Hematopoietic multipotent progenitor cell treated with erythropoietin and hydrocortisone succinate and interleukin-3 and kit ligand, for 15 days (in vitro differentiated cells): ENCODE measurements at regions not wholly inside any gene's neighbourhood (a gene's known extent, or its start where the extent isn't known, plus 50 kb on each side); places are given as distances from the start of the nearest gene placed in this dataset.
"Not testable (repeated sequence)": the region's sequence is repeated elsewhere in the genome, so short reads cannot be mapped to it uniquely, and the experiment has no call there.

Experiments
- DNase-seq: peaks from one replicate; pipeline ENCODE4 v3.0.0-alpha.2; 2015; ENCODE audit warnings: low spot score

- DNase-seq = no peak
Measured at GRCh38 chr10:3874990-3875841, 90.2 kb upstream of the KLF6 start.

GRCh38 chr10:3874610-3874989 is 89.6 kb upstream of the KLF6 start:
- not testable (repeated sequence) for DNase-seq

- DNase-seq = peak; percentile 26
Measured at GRCh38 chr10:3873728-3874461, 88.9 kb upstream of the KLF6 start.

GRCh38 chr10:3872712-3873329 is 87.8 kb upstream of the KLF6 start:
- no peak for DNase-seq

GRCh38 chr10:3871424-3871996 is 86.5 kb upstream of the KLF6 start:
- DNase-seq = no peak

- DNase-seq = no peak
Measured at GRCh38 chr10:3869036-3869435, 84.0 kb upstream of the KLF6 start.

GRCh38 chr10:3868271-3868664 is 83.3 kb upstream of the KLF6 start:
- DNase-seq = no peak

GRCh38 chr10:3867454-3868270 is 82.7 kb upstream of the KLF6 start:
- no peak for DNase-seq

GRCh38 chr10:3866332-3866731 is 81.3 kb upstream of the KLF6 start:
- no peak for DNase-seq

GRCh38 chr10:3865565-3865964 is 80.6 kb upstream of the KLF6 start:
- DNase-seq = no peak

GRCh38 chr10:3861795-3862194 is 76.8 kb upstream of the KLF6 start:
- no peak for DNase-seq

- no peak for DNase-seq
Measured at GRCh38 chr10:3858051-3858845, 73.2 kb upstream of the KLF6 start.

GRCh38 chr10:3857318-3857717 is 72.3 kb upstream of the KLF6 start:
- DNase-seq = no peak

GRCh38 chr10:3856593-3856992 is 71.6 kb upstream of the KLF6 start:
- no peak for DNase-seq

GRCh38 chr10:3853547-3854303 is 68.7 kb upstream of the KLF6 start:
- no peak for DNase-seq

GRCh38 chr10:3853016-3853415 is 68.0 kb upstream of the KLF6 start:
- no peak for DNase-seq

- peak; percentile 27 for DNase-seq
Measured at GRCh38 chr10:3852147-3852904, 67.3 kb upstream of the KLF6 start.

GRCh38 chr10:3850999-3851937 is 66.3 kb upstream of the KLF6 start:
- DNase-seq = no peak
